Thyroid gland (tissue), 4 donors: ENCODE measurements at regions not wholly inside any gene's neighbourhood (a gene's known extent, or its start where the extent isn't known, plus 50 kb on each side); places are given as distances from the start of the nearest gene placed in this dataset.

ENCODE experiments used
- POLR2A ChIP-seq, 2 donors: fragments of 450-650 bp; IDR thresholded peaks; one replicate each; pipeline ENCODE4 v1.6.1; 2017; ENCODE audit warnings: antibody characterized with exemption in 2 of 2, mild to moderate bottlenecking in 2 of 2, moderate library complexity in 1 of 2
- TF ChIP-seq, protein P1 (sequence below), 6 experiments: fragments of 200-600 bp in 3 of 6; fragments of 450-650 bp in 3 of 6; sonication (generic) in 3 of 6; IDR thresholded peaks; one replicate each; pipeline ENCODE4 v1.5.1; 2016 to 2019; ENCODE audit warnings: antibody characterized with exemption in 6 of 6, mild to moderate bottlenecking in 2 of 6, inconsistent platforms in 1 of 6, moderate library complexity in 1 of 6

DNA sequence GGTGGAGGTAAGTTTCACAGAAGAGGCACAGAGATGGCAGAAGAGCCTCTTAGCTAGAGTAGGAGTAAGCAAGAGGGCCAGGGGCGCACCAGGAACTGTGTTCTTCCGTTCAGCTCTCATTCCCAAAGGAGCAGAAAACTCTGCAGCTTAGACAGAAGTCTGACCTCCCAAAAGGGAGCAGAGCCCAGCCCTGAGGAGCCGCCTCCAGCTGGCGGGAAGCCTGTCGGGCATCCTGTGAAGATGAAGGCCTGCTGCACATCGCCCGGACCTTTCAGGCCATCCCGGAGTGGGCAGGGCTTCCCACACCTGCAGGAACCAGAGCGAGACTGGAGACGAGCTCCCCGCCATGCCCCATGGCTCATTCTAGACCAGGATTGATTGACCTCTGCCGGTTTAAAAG is 1102.8 kb downstream of the BRD1 start:
- TF ChIP-seq, protein P1, sequence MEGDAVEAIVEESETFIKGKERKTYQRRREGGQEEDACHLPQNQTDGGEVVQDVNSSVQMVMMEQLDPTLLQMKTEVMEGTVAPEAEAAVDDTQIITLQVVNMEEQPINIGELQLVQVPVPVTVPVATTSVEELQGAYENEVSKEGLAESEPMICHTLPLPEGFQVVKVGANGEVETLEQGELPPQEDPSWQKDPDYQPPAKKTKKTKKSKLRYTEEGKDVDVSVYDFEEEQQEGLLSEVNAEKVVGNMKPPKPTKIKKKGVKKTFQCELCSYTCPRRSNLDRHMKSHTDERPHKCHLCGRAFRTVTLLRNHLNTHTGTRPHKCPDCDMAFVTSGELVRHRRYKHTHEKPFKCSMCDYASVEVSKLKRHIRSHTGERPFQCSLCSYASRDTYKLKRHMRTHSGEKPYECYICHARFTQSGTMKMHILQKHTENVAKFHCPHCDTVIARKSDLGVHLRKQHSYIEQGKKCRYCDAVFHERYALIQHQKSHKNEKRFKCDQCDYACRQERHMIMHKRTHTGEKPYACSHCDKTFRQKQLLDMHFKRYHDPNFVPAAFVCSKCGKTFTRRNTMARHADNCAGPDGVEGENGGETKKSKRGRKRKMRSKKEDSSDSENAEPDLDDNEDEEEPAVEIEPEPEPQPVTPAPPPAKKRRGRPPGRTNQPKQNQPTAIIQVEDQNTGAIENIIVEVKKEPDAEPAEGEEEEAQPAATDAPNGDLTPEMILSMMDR (IDR thresholded peaks at IDR 0.05): no peak
- no peak for TF ChIP-seq POLR2A (IDR thresholded peaks at IDR 0.05)
